H1 (cell line): ENCODE measurements at regions not wholly inside any gene's neighbourhood (a gene's known extent, or its start where the extent isn't known, plus 50 kb on each side); places are given as distances from the start of the nearest gene placed in this dataset.

Experiments used
- BACH1 ChIP-seq: IDR thresholded peaks from 2 replicates; pipeline ENCODE4 v1.6.1; 2012; ENCODE audit warnings: low read length, improper control_type of control experiment
- CBX5 ChIP-seq: fragments of 300-800, 300-1000 bp; sonication (generic); IDR thresholded peaks from 2 replicates; pipeline ENCODE4 v1.7.1; 2016; ENCODE audit warnings: antibody characterized with exemption, low read length, low read depth
- CEBPB ChIP-seq: IDR thresholded peaks from 2 replicates; pipeline ENCODE4 v1.6.1; 2012; ENCODE audit warnings: low read depth, low read length
- MAFK ChIP-seq: IDR thresholded peaks from 2 replicates; pipeline ENCODE4 v1.6.1; 2012; ENCODE audit warnings: low read depth, mild to moderate bottlenecking, improper control_type of control experiment, low read length
- NANOG ChIP-seq: IDR thresholded peaks from 2 replicates; pipeline ENCODE4 v1.6.1; 2011; ENCODE audit warnings: low read length, low read depth, mild to moderate bottlenecking, inconsistent platforms; ENCODE audit not compliant: insufficient read depth, poor library complexity, severe bottlenecking
- PHF8 ChIP-seq: fragments of 200-600 bp; sonication (generic); conservative IDR thresholded peaks from 2 replicates; pipeline ENCODE4 v1.7.1; 2012; ENCODE audit warnings: low read depth, mild to moderate bottlenecking, inconsistent platforms, low read length, moderate library complexity
- POU5F1 ChIP-seq: IDR thresholded peaks from 2 replicates; pipeline ENCODE4 v1.6.1; 2011; ENCODE audit warnings: low read depth, mild to moderate bottlenecking, low read length, moderate library complexity
- SP4 ChIP-seq: IDR thresholded peaks from 2 replicates; pipeline ENCODE4 v1.6.1; 2012; ENCODE audit warnings: low read length, inconsistent platforms
- TCF12 ChIP-seq: IDR thresholded peaks from 2 replicates; pipeline ENCODE4 v1.6.1; 2011; ENCODE audit warnings: low read depth, mild to moderate bottlenecking, low read length
- ZNF274 ChIP-seq: IDR thresholded peaks from 2 replicates; pipeline ENCODE4 v1.7.0; 2012; ENCODE audit warnings: low read length, borderline replicate concordance; ENCODE audit errors: extremely low read depth
- TF ChIP-seq, protein P1 (sequence below): fragments of 300-600 bp; sonication (generic); IDR thresholded peaks from 2 replicates; pipeline ENCODE4 v1.7.1; 2012; ENCODE audit warnings: low read length, moderate library complexity, mild to moderate bottlenecking, inconsistent platforms; ENCODE audit not compliant: insufficient replicate concordance
- TF ChIP-seq, protein P2 (sequence below): IDR thresholded peaks from 2 replicates; pipeline ENCODE4 v1.6.1; 2012; ENCODE audit warnings: low read length, inconsistent platforms

DNA sequence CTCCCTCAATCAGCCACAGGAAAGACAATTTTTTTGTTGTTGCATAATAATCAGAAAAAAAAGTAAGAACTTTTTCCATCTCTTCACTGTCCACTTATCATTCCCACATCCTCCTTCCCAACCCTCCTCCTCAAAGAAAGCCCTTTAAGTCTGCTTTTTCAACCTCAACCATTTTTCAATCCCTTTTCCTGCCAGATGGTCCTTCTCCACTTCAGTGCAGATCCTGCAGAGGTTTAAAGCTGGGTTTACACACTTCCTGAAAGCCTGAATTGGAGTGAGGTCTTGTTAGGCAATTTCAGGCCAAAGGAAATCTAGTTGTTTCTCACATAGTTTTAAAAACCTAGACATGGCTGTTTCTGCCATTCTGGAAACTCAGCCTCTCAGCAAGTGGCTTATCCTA, 78.3 kb downstream of the RPL27A start (continued):
- TF ChIP-seq, protein P1, sequence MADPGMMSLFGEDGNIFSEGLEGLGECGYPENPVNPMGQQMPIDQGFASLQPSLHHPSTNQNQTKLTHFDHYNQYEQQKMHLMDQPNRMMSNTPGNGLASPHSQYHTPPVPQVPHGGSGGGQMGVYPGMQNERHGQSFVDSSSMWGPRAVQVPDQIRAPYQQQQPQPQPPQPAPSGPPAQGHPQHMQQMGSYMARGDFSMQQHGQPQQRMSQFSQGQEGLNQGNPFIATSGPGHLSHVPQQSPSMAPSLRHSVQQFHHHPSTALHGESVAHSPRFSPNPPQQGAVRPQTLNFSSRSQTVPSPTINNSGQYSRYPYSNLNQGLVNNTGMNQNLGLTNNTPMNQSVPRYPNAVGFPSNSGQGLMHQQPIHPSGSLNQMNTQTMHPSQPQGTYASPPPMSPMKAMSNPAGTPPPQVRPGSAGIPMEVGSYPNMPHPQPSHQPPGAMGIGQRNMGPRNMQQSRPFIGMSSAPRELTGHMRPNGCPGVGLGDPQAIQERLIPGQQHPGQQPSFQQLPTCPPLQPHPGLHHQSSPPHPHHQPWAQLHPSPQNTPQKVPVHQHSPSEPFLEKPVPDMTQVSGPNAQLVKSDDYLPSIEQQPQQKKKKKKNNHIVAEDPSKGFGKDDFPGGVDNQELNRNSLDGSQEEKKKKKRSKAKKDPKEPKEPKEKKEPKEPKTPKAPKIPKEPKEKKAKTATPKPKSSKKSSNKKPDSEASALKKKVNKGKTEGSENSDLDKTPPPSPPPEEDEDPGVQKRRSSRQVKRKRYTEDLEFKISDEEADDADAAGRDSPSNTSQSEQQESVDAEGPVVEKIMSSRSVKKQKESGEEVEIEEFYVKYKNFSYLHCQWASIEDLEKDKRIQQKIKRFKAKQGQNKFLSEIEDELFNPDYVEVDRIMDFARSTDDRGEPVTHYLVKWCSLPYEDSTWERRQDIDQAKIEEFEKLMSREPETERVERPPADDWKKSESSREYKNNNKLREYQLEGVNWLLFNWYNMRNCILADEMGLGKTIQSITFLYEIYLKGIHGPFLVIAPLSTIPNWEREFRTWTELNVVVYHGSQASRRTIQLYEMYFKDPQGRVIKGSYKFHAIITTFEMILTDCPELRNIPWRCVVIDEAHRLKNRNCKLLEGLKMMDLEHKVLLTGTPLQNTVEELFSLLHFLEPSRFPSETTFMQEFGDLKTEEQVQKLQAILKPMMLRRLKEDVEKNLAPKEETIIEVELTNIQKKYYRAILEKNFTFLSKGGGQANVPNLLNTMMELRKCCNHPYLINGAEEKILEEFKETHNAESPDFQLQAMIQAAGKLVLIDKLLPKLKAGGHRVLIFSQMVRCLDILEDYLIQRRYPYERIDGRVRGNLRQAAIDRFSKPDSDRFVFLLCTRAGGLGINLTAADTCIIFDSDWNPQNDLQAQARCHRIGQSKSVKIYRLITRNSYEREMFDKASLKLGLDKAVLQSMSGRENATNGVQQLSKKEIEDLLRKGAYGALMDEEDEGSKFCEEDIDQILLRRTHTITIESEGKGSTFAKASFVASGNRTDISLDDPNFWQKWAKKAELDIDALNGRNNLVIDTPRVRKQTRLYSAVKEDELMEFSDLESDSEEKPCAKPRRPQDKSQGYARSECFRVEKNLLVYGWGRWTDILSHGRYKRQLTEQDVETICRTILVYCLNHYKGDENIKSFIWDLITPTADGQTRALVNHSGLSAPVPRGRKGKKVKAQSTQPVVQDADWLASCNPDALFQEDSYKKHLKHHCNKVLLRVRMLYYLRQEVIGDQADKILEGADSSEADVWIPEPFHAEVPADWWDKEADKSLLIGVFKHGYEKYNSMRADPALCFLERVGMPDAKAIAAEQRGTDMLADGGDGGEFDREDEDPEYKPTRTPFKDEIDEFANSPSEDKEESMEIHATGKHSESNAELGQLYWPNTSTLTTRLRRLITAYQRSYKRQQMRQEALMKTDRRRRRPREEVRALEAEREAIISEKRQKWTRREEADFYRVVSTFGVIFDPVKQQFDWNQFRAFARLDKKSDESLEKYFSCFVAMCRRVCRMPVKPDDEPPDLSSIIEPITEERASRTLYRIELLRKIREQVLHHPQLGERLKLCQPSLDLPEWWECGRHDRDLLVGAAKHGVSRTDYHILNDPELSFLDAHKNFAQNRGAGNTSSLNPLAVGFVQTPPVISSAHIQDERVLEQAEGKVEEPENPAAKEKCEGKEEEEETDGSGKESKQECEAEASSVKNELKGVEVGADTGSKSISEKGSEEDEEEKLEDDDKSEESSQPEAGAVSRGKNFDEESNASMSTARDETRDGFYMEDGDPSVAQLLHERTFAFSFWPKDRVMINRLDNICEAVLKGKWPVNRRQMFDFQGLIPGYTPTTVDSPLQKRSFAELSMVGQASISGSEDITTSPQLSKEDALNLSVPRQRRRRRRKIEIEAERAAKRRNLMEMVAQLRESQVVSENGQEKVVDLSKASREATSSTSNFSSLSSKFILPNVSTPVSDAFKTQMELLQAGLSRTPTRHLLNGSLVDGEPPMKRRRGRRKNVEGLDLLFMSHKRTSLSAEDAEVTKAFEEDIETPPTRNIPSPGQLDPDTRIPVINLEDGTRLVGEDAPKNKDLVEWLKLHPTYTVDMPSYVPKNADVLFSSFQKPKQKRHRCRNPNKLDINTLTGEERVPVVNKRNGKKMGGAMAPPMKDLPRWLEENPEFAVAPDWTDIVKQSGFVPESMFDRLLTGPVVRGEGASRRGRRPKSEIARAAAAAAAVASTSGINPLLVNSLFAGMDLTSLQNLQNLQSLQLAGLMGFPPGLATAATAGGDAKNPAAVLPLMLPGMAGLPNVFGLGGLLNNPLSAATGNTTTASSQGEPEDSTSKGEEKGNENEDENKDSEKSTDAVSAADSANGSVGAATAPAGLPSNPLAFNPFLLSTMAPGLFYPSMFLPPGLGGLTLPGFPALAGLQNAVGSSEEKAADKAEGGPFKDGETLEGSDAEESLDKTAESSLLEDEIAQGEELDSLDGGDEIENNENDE = no peak
- TF ChIP-seq POU5F1 (no peak), MAFK (no peak), TCF12 (no peak), CBX5 (no peak), PHF8 (no peak), CEBPB (no peak), SP4 (no peak), BACH1 (no peak), ZNF274 (no peak), NANOG (no peak)
- TF ChIP-seq, protein P2, sequence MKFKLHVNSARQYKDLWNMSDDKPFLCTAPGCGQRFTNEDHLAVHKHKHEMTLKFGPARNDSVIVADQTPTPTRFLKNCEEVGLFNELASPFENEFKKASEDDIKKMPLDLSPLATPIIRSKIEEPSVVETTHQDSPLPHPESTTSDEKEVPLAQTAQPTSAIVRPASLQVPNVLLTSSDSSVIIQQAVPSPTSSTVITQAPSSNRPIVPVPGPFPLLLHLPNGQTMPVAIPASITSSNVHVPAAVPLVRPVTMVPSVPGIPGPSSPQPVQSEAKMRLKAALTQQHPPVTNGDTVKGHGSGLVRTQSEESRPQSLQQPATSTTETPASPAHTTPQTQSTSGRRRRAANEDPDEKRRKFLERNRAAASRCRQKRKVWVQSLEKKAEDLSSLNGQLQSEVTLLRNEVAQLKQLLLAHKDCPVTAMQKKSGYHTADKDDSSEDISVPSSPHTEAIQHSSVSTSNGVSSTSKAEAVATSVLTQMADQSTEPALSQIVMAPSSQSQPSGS = no peak
